D341Med (cell line): ENCODE measurements at regions not wholly inside any gene's neighbourhood (a gene's known extent, or its start where the extent isn't known, plus 50 kb on each side); places are given as distances from the start of the nearest gene placed in this dataset.
"Not testable (repeated sequence)": the region's sequence is repeated elsewhere in the genome, so short reads cannot be mapped to it uniquely, and the experiment has no call there.

ENCODE experiments used
- DNase-seq: peaks from one replicate; pipeline ENCODE4 v3.0.0; 2012; ENCODE audit warnings: low spot score

GRCh38 chr20:47983642-47984041, 198.4 kb upstream of the SULF2 start:
- DNase-seq: not testable (repeated sequence)

GRCh38 chr20:47982574-47983360, 197.5 kb upstream of the SULF2 start:
- DNase-seq: no peak

- no peak for DNase-seq
Measured at GRCh38 chr20:47981222-47981621, 195.9 kb upstream of the SULF2 start.

GRCh38 chr20:47980336-47981177, 195.3 kb upstream of the SULF2 start:
- no peak for DNase-seq

GRCh38 chr20:47979361-47980095, 194.2 kb upstream of the SULF2 start:
- DNase-seq: not testable (repeated sequence)

- DNase-seq: not testable (repeated sequence)
Measured at GRCh38 chr20:47978428-47979120, 193.3 kb upstream of the SULF2 start.

GRCh38 chr20:47977789-47978252, 192.5 kb upstream of the SULF2 start:
- not testable (repeated sequence) for DNase-seq

- DNase-seq: not testable (repeated sequence)
Measured at GRCh38 chr20:47977017-47977788, 191.9 kb upstream of the SULF2 start.

GRCh38 chr20:47974234-47974878, 189.1 kb upstream of the SULF2 start:
- no peak for DNase-seq

- no peak for DNase-seq
Measured at GRCh38 chr20:47973519-47974233, 188.4 kb upstream of the SULF2 start.

GRCh38 chr20:47972916-47973309, 187.6 kb upstream of the SULF2 start:
- DNase-seq: no peak

- DNase-seq: not testable (repeated sequence)
Measured at GRCh38 chr20:47972297-47972915, 187.1 kb upstream of the SULF2 start.

GRCh38 chr20:47971058-47971791, 185.9 kb upstream of the SULF2 start:
- DNase-seq: no peak

GRCh38 chr20:47970282-47970903, 185.1 kb upstream of the SULF2 start:
- no peak for DNase-seq

- no peak for DNase-seq
Measured at GRCh38 chr20:47969426-47969825, 184.1 kb upstream of the SULF2 start.

- DNase-seq: no peak
Measured at GRCh38 chr20:47968541-47969310, 183.4 kb upstream of the SULF2 start.

GRCh38 chr20:47964149-47964548, 178.9 kb upstream of the SULF2 start:
- DNase-seq: no peak
